GM12892 (cell line): ENCODE measurements at regions not wholly inside any gene's neighbourhood (a gene's known extent, or its start where the extent isn't known, plus 50 kb on each side); places are given as distances from the start of the nearest gene placed in this dataset.

Experiments
- POLR2A ChIP-seq: IDR thresholded peaks from 2 replicates; pipeline ENCODE4 v1.6.1; 2011; ENCODE audit warnings: low read depth, low read length, control low read depth
- POLR2AphosphoS5 ChIP-seq: IDR thresholded peaks from 2 replicates; pipeline ENCODE4 v1.6.1; 2011; ENCODE audit warnings: low read depth, low read length, control low read depth
- TAF1 ChIP-seq: IDR thresholded peaks from 2 replicates; pipeline ENCODE4 v1.6.1; 2011; ENCODE audit warnings: low read depth, mild to moderate bottlenecking, control low read depth, low read length, borderline replicate concordance

GRCh38 chrX:128458888-128459287 is 406.7 kb upstream of the ACTRT1 start:
- TF ChIP-seq POLR2A (no peak), POLR2AphosphoS5 (no peak), TAF1 (no peak)
